GM21526 (cell line): ENCODE measurements at regions not wholly inside any gene's neighbourhood (a gene's known extent, or its start where the extent isn't known, plus 50 kb on each side); places are given as distances from the start of the nearest gene placed in this dataset.

Experiments
- ATAC-seq: cut with Tn5 transposase; IDR thresholded peaks from one replicate; pipeline ENCODE4 v1.9.1; 2021; ENCODE audit warnings: moderate library complexity; ENCODE audit not compliant: unreplicated experiment, low FRiP score

- ATAC-seq: peak; percentile 92
These were observed 155.8 kb upstream of the IRX4 start for GRCh38 chr5:2038321-2039179.

- ATAC-seq: no peak
These were observed 154.2 kb upstream of the IRX4 start for GRCh38 chr5:2036885-2037284.

- ATAC-seq: no peak
These were observed 149.7 kb upstream of the IRX4 start for GRCh38 chr5:2032432-2032831.

- ATAC-seq: no peak
These were observed 148.9 kb upstream of the IRX4 start for GRCh38 chr5:2031581-2031980.

- ATAC-seq: no peak
These were observed 147.4 kb upstream of the IRX4 start for GRCh38 chr5:2030131-2030530.

GRCh38 chr5:2029206-2029605 lies 146.5 kb upstream of the IRX4 start:
- no peak for ATAC-seq

- ATAC-seq: no peak
These were observed 145.1 kb upstream of the IRX4 start for GRCh38 chr5:2027790-2028189.

- ATAC-seq: no peak
These were observed 142.4 kb upstream of the IRX4 start for GRCh38 chr5:2024986-2025721.

- no peak for ATAC-seq
These were observed 140.5 kb upstream of the IRX4 start for GRCh38 chr5:2023196-2023595.

- no peak for ATAC-seq
These were observed 139.7 kb upstream of the IRX4 start for GRCh38 chr5:2022436-2022835.

- no peak for ATAC-seq
These were observed 138.9 kb upstream of the IRX4 start for GRCh38 chr5:2021484-2022176.

GRCh38 chr5:2020730-2021129 lies 138.0 kb upstream of the IRX4 start:
- no peak for ATAC-seq

- ATAC-seq: no peak
These were observed 137.0 kb upstream of the IRX4 start for GRCh38 chr5:2019716-2020115.

- ATAC-seq: no peak
These were observed 135.6 kb upstream of the IRX4 start for GRCh38 chr5:2018390-2018724.

GRCh38 chr5:2017540-2018389 lies 135.0 kb upstream of the IRX4 start:
- no peak for ATAC-seq

- no peak for ATAC-seq
These were observed 133.2 kb upstream of the IRX4 start for GRCh38 chr5:2015961-2016360.

- ATAC-seq: no peak
These were observed 132.6 kb upstream of the IRX4 start for GRCh38 chr5:2015124-2015848.

- ATAC-seq: no peak
These were observed 131.4 kb upstream of the IRX4 start for GRCh38 chr5:2014058-2014610.

GRCh38 chr5:2013301-2014057 lies 130.8 kb upstream of the IRX4 start:
- ATAC-seq: no peak
